ENCODE measurements at regions not wholly inside any gene's neighbourhood (a gene's known extent, or its start where the extent isn't known, plus 50 kb on each side); places are given as distances from the start of the nearest gene placed in this dataset.

DNA sequence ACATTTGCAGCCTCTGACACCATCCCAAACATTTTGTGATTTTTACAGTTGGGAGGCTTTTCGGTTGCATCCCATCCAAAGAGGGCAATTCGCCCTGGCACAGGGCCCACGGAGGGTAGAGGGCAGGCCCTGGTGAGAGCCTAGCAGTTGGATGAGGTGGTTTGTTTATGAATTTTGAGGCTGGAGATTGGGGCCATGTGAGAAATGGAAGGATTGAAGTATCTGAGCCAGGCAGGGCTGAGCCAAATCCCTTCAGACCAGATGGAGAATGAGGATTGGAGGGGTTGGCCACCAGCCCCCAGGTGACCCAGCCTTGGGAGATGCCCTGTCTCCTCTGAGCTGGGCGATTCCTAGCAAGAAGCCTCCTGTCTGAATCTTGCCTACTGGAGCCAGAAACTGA is 52.6 kb upstream of the CCDC167 start:
- TF ChIP-seq, protein P1, sequence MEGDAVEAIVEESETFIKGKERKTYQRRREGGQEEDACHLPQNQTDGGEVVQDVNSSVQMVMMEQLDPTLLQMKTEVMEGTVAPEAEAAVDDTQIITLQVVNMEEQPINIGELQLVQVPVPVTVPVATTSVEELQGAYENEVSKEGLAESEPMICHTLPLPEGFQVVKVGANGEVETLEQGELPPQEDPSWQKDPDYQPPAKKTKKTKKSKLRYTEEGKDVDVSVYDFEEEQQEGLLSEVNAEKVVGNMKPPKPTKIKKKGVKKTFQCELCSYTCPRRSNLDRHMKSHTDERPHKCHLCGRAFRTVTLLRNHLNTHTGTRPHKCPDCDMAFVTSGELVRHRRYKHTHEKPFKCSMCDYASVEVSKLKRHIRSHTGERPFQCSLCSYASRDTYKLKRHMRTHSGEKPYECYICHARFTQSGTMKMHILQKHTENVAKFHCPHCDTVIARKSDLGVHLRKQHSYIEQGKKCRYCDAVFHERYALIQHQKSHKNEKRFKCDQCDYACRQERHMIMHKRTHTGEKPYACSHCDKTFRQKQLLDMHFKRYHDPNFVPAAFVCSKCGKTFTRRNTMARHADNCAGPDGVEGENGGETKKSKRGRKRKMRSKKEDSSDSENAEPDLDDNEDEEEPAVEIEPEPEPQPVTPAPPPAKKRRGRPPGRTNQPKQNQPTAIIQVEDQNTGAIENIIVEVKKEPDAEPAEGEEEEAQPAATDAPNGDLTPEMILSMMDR (IDR thresholded peaks at IDR 0.05) = no peak
- TF ChIP-seq POLR2A (IDR thresholded peaks at IDR 0.05) = no peak

Measured in right lobe of liver (tissue), 4 donors.